SK-N-DZ (cell line): ENCODE measurements at regions not wholly inside any gene's neighbourhood (a gene's known extent, or its start where the extent isn't known, plus 50 kb on each side); places are given as distances from the start of the nearest gene placed in this dataset.
"Not testable (repeated sequence)": the region's sequence is repeated elsewhere in the genome, so short reads cannot be mapped to it uniquely, and the experiment has no call there.

ENCODE experiments used
- DNase-seq: peaks from one replicate; pipeline ENCODE4 v3.0.0-alpha.2; 2015; ENCODE audit warnings: low spot score

DNA sequence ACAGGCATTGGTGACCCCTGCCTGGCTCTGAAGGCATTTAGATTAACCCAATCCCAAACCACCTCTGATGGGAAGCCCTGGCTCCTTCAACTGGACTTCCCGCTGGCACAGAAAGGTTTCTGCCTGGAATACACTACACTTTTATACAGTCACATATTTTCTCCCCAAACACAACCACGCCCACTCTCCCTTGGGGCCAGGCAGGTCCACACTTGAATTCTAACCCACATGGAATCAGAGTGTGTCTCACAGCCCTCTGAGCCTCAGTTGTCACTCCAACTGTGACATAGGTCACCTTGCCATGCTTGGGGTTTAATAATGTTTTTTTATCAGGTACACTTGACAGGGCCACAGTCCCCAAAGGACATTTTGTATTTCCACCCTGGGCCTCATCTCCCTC lies 368.6 kb downstream of the BCL11B start:
- no peak for DNase-seq

GRCh38 chr14:98904677-98905076 lies 367.3 kb downstream of the BCL11B start:
- DNase-seq, result no peak

- DNase-seq, result no peak
Measured at GRCh38 chr14:98906123-98906995, 365.6 kb downstream of the BCL11B start.

DNA sequence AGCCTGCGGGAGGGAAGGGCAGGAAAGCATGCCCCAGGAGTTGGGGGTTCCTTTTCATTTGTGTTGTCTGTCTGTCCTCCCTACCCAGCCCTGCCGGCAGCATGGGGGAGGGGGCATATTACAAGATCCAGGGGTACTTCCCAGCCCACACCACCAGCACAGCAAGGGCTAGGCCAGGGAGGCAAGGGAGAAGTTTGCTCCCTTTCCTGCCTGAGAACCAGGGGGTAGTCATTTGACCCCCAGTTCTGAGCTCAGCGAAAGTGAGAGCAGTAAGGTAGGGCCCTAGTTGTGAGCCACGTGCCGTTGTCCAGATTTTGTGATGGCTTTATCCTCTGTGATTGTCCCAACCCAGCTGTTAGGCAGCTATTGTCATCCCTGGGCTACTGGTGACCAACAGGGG lies 364.7 kb downstream of the BCL11B start:
- DNase-seq, result no peak

DNA sequence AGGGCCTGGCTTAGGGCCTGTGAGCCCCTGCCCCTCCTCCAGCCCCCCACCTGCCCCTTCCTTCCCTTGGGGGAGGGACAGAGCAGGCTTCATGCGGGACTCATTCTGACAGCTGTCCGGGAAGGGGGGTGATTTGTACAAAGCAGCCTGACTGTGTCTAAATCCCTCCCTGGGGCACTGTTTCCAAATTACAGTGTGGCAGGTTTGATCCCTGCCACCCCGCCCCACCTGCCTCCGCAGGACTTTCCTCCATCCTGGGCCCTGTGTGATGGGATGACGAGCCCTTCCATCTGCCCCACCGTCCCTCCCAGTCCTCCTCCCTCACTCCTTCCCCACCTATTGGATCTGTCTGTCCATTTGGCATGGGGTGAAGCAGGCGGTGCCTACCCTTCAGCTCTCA lies 363.9 kb downstream of the BCL11B start:
- DNase-seq, result no peak

DNA sequence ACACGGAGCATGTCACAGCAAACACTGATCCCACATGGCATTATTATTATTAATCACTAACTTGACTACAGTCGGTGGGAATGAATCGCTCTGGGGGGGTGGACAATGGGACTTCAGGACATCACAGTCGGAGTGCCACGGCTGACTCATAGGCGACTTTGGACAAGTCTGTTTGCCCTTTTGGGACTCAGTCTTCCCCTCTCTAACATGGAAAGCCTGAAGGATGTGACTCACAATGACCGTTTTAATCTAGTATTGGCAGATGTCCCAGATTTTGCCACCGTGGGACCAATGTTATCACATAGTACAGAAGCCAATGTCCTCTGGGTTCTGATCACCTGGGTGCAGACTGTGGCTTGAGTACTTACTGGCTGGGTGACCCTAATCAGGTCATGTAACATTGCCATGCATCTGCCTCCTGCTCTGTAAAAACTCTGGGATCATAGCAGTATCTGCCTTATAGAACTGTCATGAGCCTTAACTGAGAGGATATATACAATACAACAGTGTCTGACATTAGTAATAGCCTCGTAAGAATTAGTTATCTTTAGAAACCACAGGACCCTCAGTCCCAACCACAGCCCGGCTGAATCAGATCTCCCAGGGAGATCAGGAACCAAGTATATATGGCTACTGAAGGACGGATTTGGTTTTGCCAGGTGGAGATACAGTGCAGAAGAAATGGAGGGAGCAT lies 362.6 kb downstream of the BCL11B start:
- DNase-seq, result no peak

- DNase-seq, result no peak
Measured at GRCh38 chr14:98910061-98910460, 361.9 kb downstream of the BCL11B start.

DNA sequence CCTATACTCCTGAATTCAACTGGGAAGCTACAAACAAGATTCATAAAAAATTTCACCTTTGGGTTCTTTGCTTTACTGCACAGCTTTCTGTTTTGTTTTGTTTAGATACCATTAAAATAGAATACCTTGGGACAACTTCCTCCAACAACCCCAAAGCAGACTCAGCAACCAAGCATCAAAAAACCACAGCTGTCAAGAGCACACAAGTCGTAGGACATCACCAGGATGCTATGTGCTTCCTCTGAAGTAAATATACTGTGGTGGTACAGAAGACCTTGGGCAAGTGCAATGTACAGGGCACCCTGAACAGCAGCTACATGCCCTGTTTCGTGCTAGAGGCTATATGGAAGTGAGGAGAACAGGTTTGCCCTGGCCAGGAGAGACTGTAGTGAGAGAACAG lies 359.3 kb downstream of the BCL11B start:
- no peak for DNase-seq

- DNase-seq, result no peak
Measured at GRCh38 chr14:98913967-98914650, 357.9 kb downstream of the BCL11B start.

DNA sequence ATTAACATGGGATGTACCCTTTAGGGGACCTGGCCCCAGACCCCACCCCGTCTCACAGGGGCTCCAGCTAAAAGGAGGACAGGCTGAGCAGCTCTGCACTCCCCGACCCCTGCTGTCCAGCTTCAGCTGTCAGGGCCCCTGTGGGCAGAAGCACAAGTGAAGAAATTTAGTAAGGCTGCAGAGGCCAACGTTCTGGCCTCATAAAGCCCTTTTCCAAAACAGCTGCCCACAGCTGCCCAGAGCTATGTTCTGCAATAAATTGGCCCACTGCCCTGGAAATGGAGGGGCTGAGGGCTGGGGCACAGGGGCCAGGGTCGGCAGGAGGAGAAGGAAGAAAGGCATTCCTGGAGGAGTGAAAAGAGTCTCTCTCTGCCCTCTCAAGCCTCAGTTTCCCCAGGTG lies 357.1 kb downstream of the BCL11B start:
- no peak for DNase-seq

DNA sequence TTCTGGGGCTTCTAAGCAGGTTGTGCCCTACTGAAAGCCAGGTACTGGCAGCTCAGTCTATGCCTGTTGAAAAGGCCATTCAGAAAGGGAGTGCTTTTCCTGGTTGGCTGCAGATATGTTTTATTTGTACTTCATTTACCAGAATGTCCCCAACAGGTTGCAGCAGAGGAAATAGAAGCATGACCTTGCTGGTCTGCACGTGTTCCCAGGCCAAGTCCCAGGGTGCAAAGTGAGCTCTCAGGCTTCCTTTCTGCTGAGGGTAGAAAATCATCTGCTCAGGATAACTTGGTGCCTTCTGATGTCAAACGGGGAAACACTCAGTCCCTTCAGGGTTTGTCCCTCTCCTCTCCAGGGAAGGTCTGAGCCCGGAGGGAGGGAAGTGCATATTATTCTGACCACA lies 356.4 kb downstream of the BCL11B start:
- no peak for DNase-seq

DNA sequence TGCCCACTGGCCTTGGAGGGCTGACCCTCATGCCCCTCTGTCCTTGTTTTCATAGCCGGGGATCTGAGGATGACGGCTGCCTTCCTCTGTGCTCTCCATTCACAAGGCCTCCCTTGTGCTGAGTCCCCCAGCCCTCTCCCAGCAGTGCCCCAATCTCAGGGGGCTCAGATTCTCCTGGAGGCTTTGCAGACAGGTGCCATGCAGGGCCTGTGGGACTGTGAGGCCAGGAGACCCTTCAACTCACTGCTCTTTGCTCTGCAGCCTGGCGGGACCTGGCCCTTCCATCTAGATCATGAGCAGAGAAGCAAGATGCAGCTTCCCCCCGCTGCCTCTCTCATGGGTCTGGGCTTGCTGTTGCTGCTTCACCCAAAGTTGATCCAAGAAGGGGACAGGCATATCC lies 356.0 kb downstream of the BCL11B start:
- no peak for DNase-seq

DNA sequence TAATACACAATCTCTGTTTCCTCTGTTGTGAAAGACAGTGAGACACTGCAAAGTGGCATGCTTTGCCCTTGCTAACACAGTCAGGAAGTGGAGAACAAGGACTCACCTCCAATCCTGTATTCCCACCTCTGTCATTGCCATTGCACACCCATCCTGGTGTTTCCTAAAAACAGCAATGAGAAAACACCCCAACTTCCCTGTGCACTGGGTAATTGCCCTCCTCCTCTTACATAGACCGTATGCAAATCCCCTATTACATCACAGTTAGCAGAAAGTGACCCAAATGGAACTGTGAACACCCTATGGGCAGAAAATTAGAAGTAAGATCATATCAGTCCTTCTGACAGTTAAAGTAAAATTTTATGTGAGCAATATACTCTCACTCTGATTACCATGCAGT lies 355.5 kb downstream of the BCL11B start:
- no peak for DNase-seq

- no peak for DNase-seq
Measured at GRCh38 chr14:98919434-98919833, 352.6 kb downstream of the BCL11B start.

GRCh38 chr14:98921306-98921705 lies 350.7 kb downstream of the BCL11B start:
- DNase-seq, result not testable (repeated sequence)

DNA sequence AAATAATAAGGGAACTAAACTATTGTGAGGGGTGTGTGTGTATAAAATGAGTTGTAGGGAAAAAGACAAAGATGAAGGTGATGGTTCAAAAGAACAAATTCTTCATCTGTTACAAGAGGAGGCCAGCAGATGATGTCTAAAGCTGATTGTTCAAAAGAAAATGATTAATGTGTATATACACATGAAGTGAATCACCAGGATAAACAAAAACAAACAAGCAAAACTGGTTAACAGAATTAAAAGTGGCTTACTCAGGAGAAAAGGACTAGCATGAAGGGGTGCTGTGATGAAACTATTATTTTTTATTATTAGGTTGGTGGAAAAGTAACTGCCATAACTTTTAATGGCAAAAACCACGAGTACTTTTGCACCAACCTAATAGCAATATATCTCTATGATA lies 348.4 kb downstream of the BCL11B start:
- no peak for DNase-seq

GRCh38 chr14:98924046-98924445 lies 348.0 kb downstream of the BCL11B start:
- DNase-seq, result no peak

GRCh38 chr14:98925354-98926040 lies 346.5 kb downstream of the BCL11B start:
- no peak for DNase-seq

DNA sequence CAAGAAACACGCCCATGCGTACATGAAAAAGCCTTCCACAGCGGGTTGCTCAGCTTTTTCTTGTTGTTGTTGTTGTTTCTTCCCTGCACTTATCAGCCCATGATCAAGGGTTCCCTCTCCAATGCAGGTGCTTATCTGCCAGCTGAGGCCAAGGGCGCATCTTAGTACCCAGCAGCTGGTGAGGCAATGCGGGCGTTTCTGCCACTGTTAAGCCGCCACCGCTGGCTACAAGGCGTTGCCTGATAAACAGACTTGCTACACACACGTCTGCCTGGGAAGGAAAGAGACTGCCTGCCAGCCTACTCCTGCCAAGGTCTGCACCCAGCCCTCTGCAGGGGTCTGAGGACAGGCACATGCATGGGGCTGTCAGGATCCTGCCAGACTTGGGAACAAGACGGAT lies 345.9 kb downstream of the BCL11B start:
- no peak for DNase-seq

DNA sequence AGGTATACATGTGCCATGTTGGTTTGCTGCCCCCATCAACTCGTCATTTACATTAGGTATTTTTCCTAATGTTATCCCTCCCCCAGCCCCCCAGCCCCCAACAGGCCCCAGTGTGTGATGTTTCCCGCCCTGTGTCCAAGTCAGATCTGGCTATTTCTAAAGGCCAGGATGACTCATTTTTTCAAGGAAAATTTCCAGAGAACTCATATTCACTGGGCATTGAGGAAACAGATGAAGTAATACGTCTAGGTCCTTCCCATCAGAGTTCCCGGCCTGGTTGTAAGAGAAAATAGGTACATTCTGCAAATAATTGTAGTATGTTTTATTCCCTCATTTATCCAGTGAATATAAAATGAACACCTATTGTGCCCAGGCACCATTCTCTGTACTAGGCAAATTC lies 345.2 kb downstream of the BCL11B start:
- no peak for DNase-seq

GRCh38 chr14:98927986-98928385 lies 344.0 kb downstream of the BCL11B start:
- no peak for DNase-seq

DNA sequence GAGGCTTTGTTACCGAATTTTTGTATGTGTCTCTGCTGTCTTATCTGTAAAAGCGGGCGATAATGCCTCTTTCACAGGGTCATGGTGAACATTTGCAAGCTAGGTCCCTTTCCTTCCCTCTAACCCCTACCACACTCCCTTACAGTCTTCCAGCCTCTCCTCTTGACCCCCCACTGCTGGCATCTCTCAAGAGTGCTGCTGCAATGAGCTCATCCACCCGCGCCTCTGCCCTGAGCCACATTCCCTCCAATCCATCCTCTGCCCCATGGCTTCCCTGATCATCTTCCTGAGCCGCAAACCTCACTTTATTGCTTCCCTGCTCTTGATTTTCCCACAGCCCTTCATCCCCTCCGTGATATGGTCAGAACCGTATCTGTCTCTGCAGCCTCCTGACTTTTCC lies 343.6 kb downstream of the BCL11B start:
- DNase-seq, result no peak
